ENCODE measurements at regions not wholly inside any gene's neighbourhood (a gene's known extent, or its start where the extent isn't known, plus 50 kb on each side); places are given as distances from the start of the nearest gene placed in this dataset.

DNA sequence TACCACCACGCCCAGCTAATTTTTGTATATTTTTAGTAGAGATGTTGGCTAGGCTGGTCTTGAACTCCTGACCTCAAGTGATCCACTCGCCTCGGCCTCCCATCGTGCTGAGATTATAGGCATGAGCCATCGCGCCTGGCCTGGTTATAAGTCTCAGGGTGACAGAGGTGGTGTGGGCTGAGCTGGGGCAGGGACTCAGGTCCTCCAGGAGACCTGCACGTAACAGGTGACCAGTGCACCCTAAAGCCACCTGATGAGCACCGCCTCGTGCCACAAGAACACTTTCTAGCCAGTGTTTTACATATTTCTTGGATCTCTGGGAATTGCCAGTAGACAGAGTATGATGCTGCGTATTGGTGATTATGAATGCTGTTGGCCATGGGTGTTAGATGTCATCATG lies 136.5 kb upstream of the CPM start:
- H3K23me2 ChIP-seq (ENCODE audit: low read depth, low read length): no peaks in the 10 kb centered on the region; the same call in 1 of the 2 replicates
- no peak overlapping the region for H4K8ac ChIP-seq (ENCODE audit: extremely low read depth, insufficient read depth, low read length)
- H2BK12ac ChIP-seq (ENCODE audit: low read depth, low read length): no peak overlapping the region
- no peak overlapping the region for H3K4me3 ChIP-seq (ENCODE audit: extremely low read depth in 1 of 4, insufficient read depth in 2 of 4, low read depth in 3 of 4, low read length in 4 of 4)
- no peaks in the 10 kb centered on the region for H3K79me1 ChIP-seq (ENCODE audit: low read depth, low read length)
- H3K4me2 ChIP-seq (ENCODE audit: insufficient read depth in 1 of 2, low read depth in 2 of 2, low read length in 2 of 2): no peak overlapping the region
- H2BK15ac ChIP-seq (ENCODE audit: low read length): no peak overlapping the region
- DNase-seq (ENCODE audit: low read depth in 1 of 2, low spot score in 2 of 2) (no peak), FAIRE-seq (no peak)
- no peak overlapping the region for H4K5ac ChIP-seq (ENCODE audit: insufficient read length, low read depth, low read length)
- no peaks in the 10 kb centered on the region for H3K79me2 ChIP-seq (ENCODE audit: control insufficient read depth in 1 of 2, insufficient read depth in 2 of 2, low read length in 2 of 2)
- no peak overlapping the region for H3K23ac ChIP-seq (ENCODE audit: insufficient read length)
- H4K91ac ChIP-seq (replicated peaks; ENCODE audit: insufficient read length, low read length): no peak overlapping the region
- no peak overlapping the region for H2AK5ac ChIP-seq (ENCODE audit: low read depth, low read length)
- no peak overlapping the region for H3K18ac ChIP-seq (ENCODE audit: extremely low read depth, low read length)
- no peaks in the 10 kb centered on the region for H3K36me3 ChIP-seq (ENCODE audit: control insufficient read depth in 2 of 4, insufficient read depth in 4 of 4, low read length in 3 of 4)
- no peaks in the 10 kb centered on the region for H4K20me1 ChIP-seq (replicated peaks in 1 of 2; ENCODE audit: control insufficient read depth in 1 of 2, insufficient read depth in 2 of 2, low read length in 2 of 2)
- no peak overlapping the region for H3K27ac ChIP-seq (ENCODE audit: low read depth, low read length)
- H3K9me3 ChIP-seq (ENCODE audit: insufficient read depth in 2 of 2, low read depth in 1 of 2, low read length in 1 of 2): no peaks in the 10 kb centered on the region
- H2AFZ ChIP-seq (ENCODE audit: low read length): no peak overlapping the region
- no peak overlapping the region for H3K56ac ChIP-seq (replicated peaks; ENCODE audit: insufficient read length, low read depth, low read length)
- H3K4ac ChIP-seq (replicated peaks; ENCODE audit: insufficient read length, low read depth, low read length): no peak overlapping the region
- 88% methylated on average over 10 of the region's 10 CpGs; no CpG with 5 or more reads in 1 of the 2 experiments for WGBS, 2 experiments (ENCODE audit: extremely low coverage in 1 of 2, insufficient coverage in 1 of 2, insufficient read length in 1 of 2, insufficient replicate concordance in 2 of 2, low coverage in 1 of 2, low lambda C conversion rate in 2 of 2, missing lambda C conversion rate in 1 of 2)
- peaks cover 0 to 6% (median 1%) of the 10 kb centered on the region in 4 experiments; a peak in 6 of 7 replicates for H3K4me1 ChIP-seq (replicated peaks in 1 of 4; ENCODE audit: control insufficient read depth in 3 of 4, insufficient read depth in 4 of 4, low read length in 3 of 4)
- no peak overlapping the region for H3K9ac ChIP-seq (replicated peaks in 1 of 4; ENCODE audit: extremely low read depth in 1 of 4, low read depth in 3 of 4, low read length in 3 of 4)
- POLR2A ChIA-PET (ENCODE audit: partially characterized antibody): no interaction called here
- H3K27me3 ChIP-seq (replicated peaks in 1 of 4; ENCODE audit: control insufficient read depth in 3 of 4, extremely low read depth in 1 of 4, insufficient read depth in 3 of 4, low read length in 3 of 4): no peaks in the 10 kb centered on the region
- TF ChIP-seq SP4 (IDR thresholded peaks at IDR 0.05; ENCODE audit: low read length) (no peak), CEBPB (IDR thresholded peaks at IDR 0.05; ENCODE audit: low read depth, low read length) (no peak), SUZ12 (IDR thresholded peaks at IDR 0.05; ENCODE audit: low read length) (no peak), JUND (IDR thresholded peaks at IDR 0.05; ENCODE audit: low read length) (no peak)
- TF ChIP-seq, protein P1, sequence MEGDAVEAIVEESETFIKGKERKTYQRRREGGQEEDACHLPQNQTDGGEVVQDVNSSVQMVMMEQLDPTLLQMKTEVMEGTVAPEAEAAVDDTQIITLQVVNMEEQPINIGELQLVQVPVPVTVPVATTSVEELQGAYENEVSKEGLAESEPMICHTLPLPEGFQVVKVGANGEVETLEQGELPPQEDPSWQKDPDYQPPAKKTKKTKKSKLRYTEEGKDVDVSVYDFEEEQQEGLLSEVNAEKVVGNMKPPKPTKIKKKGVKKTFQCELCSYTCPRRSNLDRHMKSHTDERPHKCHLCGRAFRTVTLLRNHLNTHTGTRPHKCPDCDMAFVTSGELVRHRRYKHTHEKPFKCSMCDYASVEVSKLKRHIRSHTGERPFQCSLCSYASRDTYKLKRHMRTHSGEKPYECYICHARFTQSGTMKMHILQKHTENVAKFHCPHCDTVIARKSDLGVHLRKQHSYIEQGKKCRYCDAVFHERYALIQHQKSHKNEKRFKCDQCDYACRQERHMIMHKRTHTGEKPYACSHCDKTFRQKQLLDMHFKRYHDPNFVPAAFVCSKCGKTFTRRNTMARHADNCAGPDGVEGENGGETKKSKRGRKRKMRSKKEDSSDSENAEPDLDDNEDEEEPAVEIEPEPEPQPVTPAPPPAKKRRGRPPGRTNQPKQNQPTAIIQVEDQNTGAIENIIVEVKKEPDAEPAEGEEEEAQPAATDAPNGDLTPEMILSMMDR (IDR thresholded peaks at IDR 0.05; ENCODE audit: control extremely low read depth in 1 of 3, insufficient read depth in 1 of 3, low read depth in 1 of 3, low read length in 3 of 3): no peak
- H2BK20ac ChIP-seq (ENCODE audit: low read length): no peak overlapping the region
- H2BK120ac ChIP-seq (replicated peaks; ENCODE audit: low read depth, low read length): no peak overlapping the region
- no peak overlapping the region for H3K14ac ChIP-seq (ENCODE audit: insufficient read length)
- CTCF ChIA-PET (ENCODE audit: partially characterized antibody): interaction anchor here (0.6 to 3.0 kb wide), 23 partner anchors 9 to 1682 kb away, joined by 3 to 29 read pairs (median 3); no protein-coding TSS in a partner anchor
- no peak overlapping the region for H2BK5ac ChIP-seq (ENCODE audit: low read depth, low read length)
